SK-N-SH treated with all-trans-retinoic acid at 6 μM for 48 hours (cell line): ENCODE measurements at regions not wholly inside any gene's neighbourhood (a gene's known extent, or its start where the extent isn't known, plus 50 kb on each side); places are given as distances from the start of the nearest gene placed in this dataset.
A peak's percentile ranks its signal among the peaks of the same experiment; 100 is the strongest.

Source experiments
- ATAC-seq: fragments of 200-7000 bp; cut with Tn5 transposase; 3 replicates; pipeline ENCODE4 v1.9.1; 2020; ENCODE audit warnings: mild to moderate bottlenecking, moderate library complexity
- ARNTL ChIP-seq: fragments of 450-650 bp; formaldehyde crosslinking; IDR thresholded peaks from 2 replicates; pipeline ENCODE4 v1.5.0; 2020; ENCODE audit warnings: low read depth, mild to moderate bottlenecking, moderate library complexity, borderline replicate concordance
- BACH2 ChIP-seq: fragments of 250-450 bp; sonication (Bioruptor Pico); IDR thresholded peaks from 2 replicates; pipeline ENCODE4 v1.9.0; 2021; ENCODE audit warnings: mild to moderate bottlenecking, borderline replicate concordance
- CSDC2 ChIP-seq: fragments of 250-450 bp; sonication (Bioruptor Pico); IDR thresholded peaks from 2 replicates; pipeline ENCODE4 v1.5.0; 2020; ENCODE audit warnings: mild to moderate bottlenecking, moderate library complexity
- ESRRG ChIP-seq: fragments of 250-450 bp; sonication (Bioruptor Pico); IDR thresholded peaks from 2 replicates; pipeline ENCODE4 v1.6.1; 2021; ENCODE audit warnings: mild to moderate bottlenecking
- GLIS3 ChIP-seq: fragments of 250-450 bp; sonication (Bioruptor Pico); IDR thresholded peaks from 2 replicates; pipeline ENCODE4 v1.5.0; 2020; ENCODE audit warnings: mild to moderate bottlenecking, moderate library complexity
- OSR1 ChIP-seq: fragments of 250-450 bp; sonication (Bioruptor Pico); IDR thresholded peaks from 2 replicates; pipeline ENCODE4 v1.8.0; 2022; ENCODE audit warnings: moderate library complexity, mild to moderate bottlenecking, inconsistent platforms
- PPARA ChIP-seq: fragments of 250-450 bp; sonication (Bioruptor Pico); IDR thresholded peaks from 2 replicates; pipeline ENCODE4 v1.5.0; 2020; ENCODE audit warnings: mild to moderate bottlenecking, borderline replicate concordance
- RARB ChIP-seq: fragments of 250-450 bp; sonication (Bioruptor Pico); IDR thresholded peaks from 2 replicates; pipeline ENCODE4 v1.8.0; 2021; ENCODE audit warnings: mild to moderate bottlenecking, moderate library complexity
- SNAI2 ChIP-seq: fragments of 250-450 bp; sonication (Bioruptor Pico); IDR thresholded peaks from 2 replicates; pipeline ENCODE4 v1.5.0; 2020; ENCODE audit warnings: mild to moderate bottlenecking, moderate library complexity
- TCF4 ChIP-seq: fragments of 250-450 bp; sonication (Bioruptor Pico); IDR thresholded peaks from 2 replicates; pipeline ENCODE4 v1.8.0; 2021; ENCODE audit warnings: mild to moderate bottlenecking, moderate library complexity, borderline replicate concordance
- TSHZ2 ChIP-seq: fragments of 250-450 bp; sonication (Bioruptor Pico); IDR thresholded peaks from 2 replicates; pipeline ENCODE4 v1.5.0; 2020; ENCODE audit warnings: mild to moderate bottlenecking, moderate library complexity
- ZC3H10 ChIP-seq: fragments of 250-450 bp; sonication (Bioruptor Pico); IDR thresholded peaks from 2 replicates; pipeline ENCODE4 v1.5.1; 2021; ENCODE audit warnings: mild to moderate bottlenecking, moderate library complexity
- ZNF70 ChIP-seq: fragments of 450-650 bp; formaldehyde crosslinking; IDR thresholded peaks from 2 replicates; pipeline ENCODE4 v1.5.0; 2020; ENCODE audit warnings: mild to moderate bottlenecking, moderate library complexity
- ZNF8 ChIP-seq: fragments of 450-650 bp; formaldehyde crosslinking; IDR thresholded peaks from 2 replicates; pipeline ENCODE4 v1.5.0; 2020; ENCODE audit warnings: mild to moderate bottlenecking, moderate library complexity
- TF ChIP-seq, protein P1 (sequence below): fragments of 250-450 bp; sonication (Bioruptor Pico); IDR thresholded peaks from 2 replicates; pipeline ENCODE4 v1.8.0; 2020; ENCODE audit warnings: mild to moderate bottlenecking, moderate library complexity, borderline replicate concordance
- TF ChIP-seq, protein P2 (sequence below): fragments of 250-450 bp; sonication (Bioruptor Pico); IDR thresholded peaks from 2 replicates; pipeline ENCODE4 v1.5.1; 2020; ENCODE audit warnings: low read depth, mild to moderate bottlenecking, moderate library complexity
- TF ChIP-seq, protein P3 (sequence below): fragments of 250-450 bp; sonication (Bioruptor Pico); IDR thresholded peaks from 2 replicates; pipeline ENCODE4 v1.8.0; 2021; ENCODE audit warnings: low read depth, mild to moderate bottlenecking, moderate library complexity, borderline replicate concordance
- TF ChIP-seq, protein P4 (sequence below): fragments of 250-450 bp; sonication (Bioruptor Pico); IDR thresholded peaks from 2 replicates; pipeline ENCODE4 v1.5.1; 2021; ENCODE audit warnings: mild to moderate bottlenecking, moderate library complexity

DNA sequence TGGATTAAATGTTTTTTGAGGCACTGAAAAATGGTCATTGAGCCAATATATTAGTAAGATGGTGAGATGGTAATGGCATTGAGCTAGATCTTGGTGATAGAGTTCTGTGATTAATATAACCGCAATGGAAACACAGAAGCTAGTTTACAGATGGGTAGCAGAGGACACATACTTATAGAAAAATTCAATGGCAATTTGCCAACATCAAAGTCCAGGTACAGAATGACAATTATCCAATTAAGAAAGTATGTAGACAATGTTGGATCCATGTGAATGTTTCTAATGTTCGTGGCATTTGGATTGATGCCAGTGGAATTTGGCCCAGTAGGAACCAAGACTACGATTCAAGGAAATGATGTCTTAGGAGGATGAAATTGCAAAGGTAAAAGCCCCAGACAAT is 187.8 kb downstream of the GNAT3 start (continued):
- TF ChIP-seq SNAI2 (CRISPR knock-in tag) (peak; percentile 68; the same call in 1 of the 2 replicates), ESRRG (peak; percentile 85; the same call in 1 of the 2 replicates), ZNF8 (no peak), RARB (CRISPR knock-in tag) (no peak)

DNA sequence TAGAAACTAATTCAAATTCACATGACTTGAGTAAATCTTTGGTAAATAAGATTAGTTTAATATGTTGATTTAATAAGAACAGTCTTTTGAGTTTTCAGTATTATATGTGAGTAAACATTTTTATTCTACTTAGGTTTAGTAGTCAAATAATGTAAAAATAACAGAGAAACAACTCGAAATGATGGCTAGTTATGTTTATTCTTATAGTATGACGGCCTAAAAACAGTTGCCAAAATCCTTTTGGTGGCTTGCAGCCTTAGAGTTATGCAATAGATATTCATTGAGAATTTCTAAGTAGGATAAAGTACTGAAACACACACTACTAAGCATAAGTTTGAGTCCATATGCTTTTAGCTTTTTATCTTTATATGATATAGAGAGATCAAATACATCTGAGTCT is 184.8 kb downstream of the GNAI1 start:
- TF ChIP-seq, protein P1, sequence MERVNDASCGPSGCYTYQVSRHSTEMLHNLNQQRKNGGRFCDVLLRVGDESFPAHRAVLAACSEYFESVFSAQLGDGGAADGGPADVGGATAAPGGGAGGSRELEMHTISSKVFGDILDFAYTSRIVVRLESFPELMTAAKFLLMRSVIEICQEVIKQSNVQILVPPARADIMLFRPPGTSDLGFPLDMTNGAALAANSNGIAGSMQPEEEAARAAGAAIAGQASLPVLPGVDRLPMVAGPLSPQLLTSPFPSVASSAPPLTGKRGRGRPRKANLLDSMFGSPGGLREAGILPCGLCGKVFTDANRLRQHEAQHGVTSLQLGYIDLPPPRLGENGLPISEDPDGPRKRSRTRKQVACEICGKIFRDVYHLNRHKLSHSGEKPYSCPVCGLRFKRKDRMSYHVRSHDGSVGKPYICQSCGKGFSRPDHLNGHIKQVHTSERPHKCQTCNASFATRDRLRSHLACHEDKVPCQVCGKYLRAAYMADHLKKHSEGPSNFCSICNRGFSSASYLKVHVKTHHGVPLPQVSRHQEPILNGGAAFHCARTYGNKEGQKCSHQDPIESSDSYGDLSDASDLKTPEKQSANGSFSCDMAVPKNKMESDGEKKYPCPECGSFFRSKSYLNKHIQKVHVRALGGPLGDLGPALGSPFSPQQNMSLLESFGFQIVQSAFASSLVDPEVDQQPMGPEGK (CRISPR knock-in tag): no peak
- TF ChIP-seq ZNF70 (CRISPR knock-in tag) (no peak), PPARA (CRISPR knock-in tag) (no peak), ZC3H10 (CRISPR knock-in tag) (no peak), TSHZ2 (no peak), BACH2 (no peak), GLIS3 (CRISPR knock-in tag) (no peak), SNAI2 (CRISPR knock-in tag) (no peak), CSDC2 (CRISPR knock-in tag) (no peak), ESRRG (no peak), TCF4 (CRISPR knock-in tag) (no peak), OSR1 (CRISPR knock-in tag) (no peak), ARNTL (CRISPR knock-in tag) (no peak)
- TF ChIP-seq, protein P2, sequence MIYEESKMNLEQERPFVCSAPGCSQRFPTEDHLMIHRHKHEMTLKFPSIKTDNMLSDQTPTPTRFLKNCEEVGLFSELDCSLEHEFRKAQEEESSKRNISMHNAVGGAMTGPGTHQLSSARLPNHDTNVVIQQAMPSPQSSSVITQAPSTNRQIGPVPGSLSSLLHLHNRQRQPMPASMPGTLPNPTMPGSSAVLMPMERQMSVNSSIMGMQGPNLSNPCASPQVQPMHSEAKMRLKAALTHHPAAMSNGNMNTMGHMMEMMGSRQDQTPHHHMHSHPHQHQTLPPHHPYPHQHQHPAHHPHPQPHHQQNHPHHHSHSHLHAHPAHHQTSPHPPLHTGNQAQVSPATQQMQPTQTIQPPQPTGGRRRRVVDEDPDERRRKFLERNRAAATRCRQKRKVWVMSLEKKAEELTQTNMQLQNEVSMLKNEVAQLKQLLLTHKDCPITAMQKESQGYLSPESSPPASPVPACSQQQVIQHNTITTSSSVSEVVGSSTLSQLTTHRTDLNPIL (CRISPR knock-in tag): no peak
- TF ChIP-seq, protein P3, sequence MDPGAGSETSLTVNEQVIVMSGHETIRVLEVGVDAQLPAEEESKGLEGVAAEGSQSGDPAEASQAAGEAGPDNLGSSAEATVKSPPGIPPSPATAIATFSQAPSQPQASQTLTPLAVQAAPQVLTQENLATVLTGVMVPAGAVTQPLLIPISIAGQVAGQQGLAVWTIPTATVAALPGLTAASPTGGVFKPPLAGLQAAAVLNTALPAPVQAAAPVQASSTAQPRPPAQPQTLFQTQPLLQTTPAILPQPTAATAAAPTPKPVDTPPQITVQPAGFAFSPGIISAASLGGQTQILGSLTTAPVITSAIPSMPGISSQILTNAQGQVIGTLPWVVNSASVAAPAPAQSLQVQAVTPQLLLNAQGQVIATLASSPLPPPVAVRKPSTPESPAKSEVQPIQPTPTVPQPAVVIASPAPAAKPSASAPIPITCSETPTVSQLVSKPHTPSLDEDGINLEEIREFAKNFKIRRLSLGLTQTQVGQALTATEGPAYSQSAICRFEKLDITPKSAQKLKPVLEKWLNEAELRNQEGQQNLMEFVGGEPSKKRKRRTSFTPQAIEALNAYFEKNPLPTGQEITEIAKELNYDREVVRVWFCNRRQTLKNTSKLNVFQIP (CRISPR knock-in tag): no peak
- no peak for ATAC-seq

GRCh38 chr7:80318081-80318480 is 183.4 kb downstream of the GNAI1 start:
- peak; percentile 16; the same call in 1 of the 3 replicates for ATAC-seq
- TF ChIP-seq, protein P4, sequence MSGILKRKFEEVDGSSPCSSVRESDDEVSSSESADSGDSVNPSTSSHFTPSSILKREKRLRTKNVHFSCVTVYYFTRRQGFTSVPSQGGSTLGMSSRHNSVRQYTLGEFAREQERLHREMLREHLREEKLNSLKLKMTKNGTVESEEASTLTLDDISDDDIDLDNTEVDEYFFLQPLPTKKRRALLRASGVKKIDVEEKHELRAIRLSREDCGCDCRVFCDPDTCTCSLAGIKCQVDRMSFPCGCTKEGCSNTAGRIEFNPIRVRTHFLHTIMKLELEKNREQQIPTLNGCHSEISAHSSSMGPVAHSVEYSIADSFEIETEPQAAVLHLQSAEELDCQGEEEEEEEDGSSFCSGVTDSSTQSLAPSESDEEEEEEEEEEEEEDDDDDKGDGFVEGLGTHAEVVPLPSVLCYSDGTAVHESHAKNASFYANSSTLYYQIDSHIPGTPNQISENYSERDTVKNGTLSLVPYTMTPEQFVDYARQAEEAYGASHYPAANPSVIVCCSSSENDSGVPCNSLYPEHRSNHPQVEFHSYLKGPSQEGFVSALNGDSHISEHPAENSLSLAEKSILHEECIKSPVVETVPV (CRISPR knock-in tag): no peak
- TF ChIP-seq ZNF8 (no peak), RARB (CRISPR knock-in tag) (no peak)
- TF ChIP-seq, protein P2 (CRISPR knock-in tag): no peak
- TF ChIP-seq, protein P3 (CRISPR knock-in tag): no peak
- TF ChIP-seq, protein P1 (CRISPR knock-in tag): no peak
- TF ChIP-seq, all 23 proteins: peak for 0
